HCT116 (cell line): ENCODE measurements at regions not wholly inside any gene's neighbourhood (a gene's known extent, or its start where the extent isn't known, plus 50 kb on each side); places are given as distances from the start of the nearest gene placed in this dataset.

Source experiments
- ATAC-seq: fragments of 200-7000 bp; cut with Tn5 transposase; 2 replicates; pipeline ENCODE4 v1.9.1; 2020; ENCODE audit warnings: mild to moderate bottlenecking, moderate library complexity
- BruUV-seq: library from RNA; stranded (reverse); fragments of 400-500 nt; replicated peaks from 2 replicates; lab custom pipeline; 2021; lab: Mats Ljungman, UMichigan
- CTCF ChIA-PET: fragments of 300-600 bp; sonication (Branson Sonifier 250); formaldehyde crosslinking; loops from one replicate; lab custom pipeline; 2021; ENCODE audit warnings: antibody characterized with exemption; lab: Charles Lee
- POLR2A ChIA-PET: fragments of 300-600, 350-600 bp; sonication (Branson Sonifier 250); formaldehyde crosslinking; loops from one replicate; lab custom pipeline; 2021; ENCODE audit warnings: antibody characterized with exemption; lab: Charles Lee
- RAD21 ChIA-PET, 2 experiments: fragments of 300-600 bp; sonication (Branson Sonifier 250); formaldehyde crosslinking; loops; one replicate each; lab custom pipeline; 2023; ENCODE audit warnings: low total read pairs in 2 of 2; ENCODE audit not compliant: uncharacterized antibody in 2 of 2, unreplicated experiment in 2 of 2, low non-redundant PET in 1 of 2; lab: Charles Lee
- DNase-seq: peaks from one replicate; pipeline ENCODE4 v3.0.0-alpha.2; 2010; ENCODE audit warnings: low read depth, low spot score
- H2AFZ ChIP-seq: fragments of 200-600 bp; shearing (Covaris generic), sonication (generic); 2 replicates; pipeline ENCODE4 v1.6.1; 2017; ENCODE audit warnings: low read depth, mixed run types, mixed read lengths, antibody characterized with exemption, low read length; ENCODE audit not compliant: poor library complexity, severe bottlenecking
- H3K27ac ChIP-seq: 2 replicates; pipeline ENCODE4 v1.5.1; 2012; ENCODE audit warnings: low read depth, low read length
- H3K27me3 ChIP-seq: fragments of 200-600 bp; sonication (generic); 2 replicates; pipeline ENCODE4 v1.6.1; 2016; ENCODE audit warnings: mixed run types, low read length, mixed read lengths; ENCODE audit not compliant: insufficient read depth
- H3K36me3 ChIP-seq, 2 experiments: fragments of 200-500 bp in 1 of 2; fragments of 200-600 bp in 1 of 2; sonication (Bioruptor generic) in 1 of 2; sonication (generic) in 1 of 2; 2 replicates each; pipeline versions ENCODE4 v1.5.1 to v1.6.1; 2014 to 2016; ENCODE audit warnings: low read length in 2 of 2, inconsistent platforms in 1 of 2, mixed read lengths in 1 of 2, mixed run types in 1 of 2; ENCODE audit not compliant: insufficient read depth in 2 of 2, control insufficient read depth in 1 of 2
- H3K4me1 ChIP-seq, 2 experiments: fragments of 200-600 bp in 1 of 2; sonication (generic) in 1 of 2; 2 replicates each; pipeline versions ENCODE4 v1.5.1 to v1.6.1; 2012 to 2017; ENCODE audit warnings: low read length in 2 of 2, inconsistent platforms in 1 of 2, mild to moderate bottlenecking in 1 of 2, mixed read lengths in 1 of 2, mixed run types in 1 of 2, moderate library complexity in 1 of 2; ENCODE audit not compliant: insufficient read depth in 2 of 2, control insufficient read depth in 1 of 2
- H3K4me2 ChIP-seq: fragments of 200-600 bp; sonication (generic); 2 replicates; pipeline ENCODE4 v1.6.1; 2017; ENCODE audit warnings: mixed run types, low read length, mixed read lengths
- H3K4me3 ChIP-seq, 2 experiments: fragments of 200-600 bp in 1 of 2; sonication (generic) in 1 of 2; replicated peaks in 1 of 2; 2 replicates each; pipeline ENCODE4 v1.5.1; 2011 to 2016; ENCODE audit warnings: low read length in 2 of 2, control low read depth in 1 of 2, low read depth in 1 of 2, mild to moderate bottlenecking in 1 of 2, mixed read lengths in 1 of 2, mixed run types in 1 of 2
- H3K79me2 ChIP-seq: fragments of 200-600 bp; sonication (generic); 2 replicates; pipeline ENCODE4 v1.6.1; 2017; ENCODE audit warnings: mild to moderate bottlenecking, mixed run types, low read length, moderate library complexity, mixed read lengths; ENCODE audit not compliant: insufficient read depth
- H3K9ac ChIP-seq: fragments of 200-600 bp; sonication (generic); 2 replicates; pipeline ENCODE4 v1.6.1; 2016; ENCODE audit warnings: low read length, mixed read lengths
- H3K9me2 ChIP-seq: fragments of 200-600 bp; sonication (generic), shearing (Covaris generic); 2 replicates; pipeline ENCODE4 v1.6.1; 2017; ENCODE audit warnings: mixed run types, mild to moderate bottlenecking, moderate library complexity; ENCODE audit not compliant: insufficient read depth
- H3K9me3 ChIP-seq, 2 experiments: fragments of 200-500 bp in 1 of 2; fragments of 200-600 bp in 1 of 2; sonication (Bioruptor generic) in 1 of 2; sonication (generic) in 1 of 2; 2 replicates each; pipeline ENCODE4 v1.6.1; 2014 to 2017; ENCODE audit warnings: low read length in 2 of 2, mixed read lengths in 2 of 2, inconsistent platforms in 1 of 2, low read depth in 1 of 2, mild to moderate bottlenecking in 1 of 2, mixed run types in 1 of 2, moderate library complexity in 1 of 2; ENCODE audit not compliant: control insufficient read depth in 1 of 2, insufficient read depth in 1 of 2
- H4K20me1 ChIP-seq: fragments of 200-600 bp; sonication (generic), shearing (Covaris generic); 2 replicates; pipeline ENCODE4 v1.6.1; 2017; ENCODE audit warnings: mixed run types, mild to moderate bottlenecking, moderate library complexity; ENCODE audit not compliant: insufficient read depth
- CEBPB ChIP-seq: IDR thresholded peaks from 2 replicates; pipeline ENCODE4 v1.6.1; 2012; ENCODE audit warnings: low read depth
- EGR1 ChIP-seq: IDR thresholded peaks from 2 replicates; pipeline ENCODE4 v1.6.1; 2012; ENCODE audit warnings: low read depth
- ELF1 ChIP-seq: IDR thresholded peaks from 2 replicates; pipeline ENCODE4 v1.6.1; 2012; ENCODE audit warnings: low read depth, borderline replicate concordance
- EZH2phosphoT487 ChIP-seq: fragments of 200-600 bp; IDR thresholded peaks from 2 replicates; pipeline ENCODE4 v1.6.1; 2018; ENCODE audit warnings: antibody characterized with exemption, borderline replicate concordance
- FOSL1 ChIP-seq: IDR thresholded peaks from 2 replicates; pipeline ENCODE4 v1.6.1; 2012; ENCODE audit warnings: low read depth
- JUND ChIP-seq: IDR thresholded peaks from 2 replicates; pipeline ENCODE4 v1.6.1; 2012
- POLR2A ChIP-seq: IDR thresholded peaks from 2 replicates; pipeline ENCODE4 v1.7.0; 2011; ENCODE audit warnings: borderline replicate concordance; ENCODE audit not compliant: insufficient read depth, insufficient read length; ENCODE audit errors: extremely low read depth
- POLR2AphosphoS5 ChIP-seq: IDR thresholded peaks from 2 replicates; pipeline ENCODE4 v1.6.1; 2011; ENCODE audit warnings: mild to moderate bottlenecking, low read depth, low read length, moderate library complexity
- ZFX ChIP-seq: fragments of 450-650 bp; IDR thresholded peaks from 2 replicates; pipeline ENCODE4 v1.6.1; 2017
- ZNF274 ChIP-seq: fragments of 200-500 bp; sonication (Bioruptor generic); IDR thresholded peaks from 2 replicates; pipeline ENCODE4 v1.6.1; 2014; ENCODE audit warnings: mild to moderate bottlenecking, low read depth, low read length, inconsistent platforms
- intact Hi-C: fragments of 100-400 bp; cut with micrococcal nuclease; formaldehyde crosslinking; loops from 2 replicates; pipeline ENCODE4 v1.10.0; 2022
- TF ChIP-seq, protein P1 (sequence below): IDR thresholded peaks from 2 replicates; pipeline ENCODE4 v1.6.1; 2012; ENCODE audit warnings: low read depth

DNA sequence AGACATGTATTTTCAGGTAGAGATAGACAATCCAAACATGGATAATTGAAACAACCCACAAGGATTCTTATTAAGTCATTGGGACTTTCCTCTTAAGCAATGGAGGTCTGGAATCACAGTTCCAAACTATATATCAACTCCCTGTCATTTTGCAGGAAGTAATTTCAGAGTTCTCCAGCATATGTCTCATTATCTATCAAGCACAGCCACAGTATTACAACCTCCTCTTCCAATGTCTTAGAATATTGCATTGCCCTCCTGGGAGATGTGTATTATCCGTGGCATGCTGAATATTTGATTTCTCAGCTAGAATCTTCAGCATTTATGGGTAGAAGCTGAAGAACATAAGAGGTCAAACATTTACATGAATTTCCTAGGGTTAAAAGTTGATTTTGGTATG is 1255.8 kb downstream of the SORCS1 start (continued):
- TF ChIP-seq, protein P1, sequence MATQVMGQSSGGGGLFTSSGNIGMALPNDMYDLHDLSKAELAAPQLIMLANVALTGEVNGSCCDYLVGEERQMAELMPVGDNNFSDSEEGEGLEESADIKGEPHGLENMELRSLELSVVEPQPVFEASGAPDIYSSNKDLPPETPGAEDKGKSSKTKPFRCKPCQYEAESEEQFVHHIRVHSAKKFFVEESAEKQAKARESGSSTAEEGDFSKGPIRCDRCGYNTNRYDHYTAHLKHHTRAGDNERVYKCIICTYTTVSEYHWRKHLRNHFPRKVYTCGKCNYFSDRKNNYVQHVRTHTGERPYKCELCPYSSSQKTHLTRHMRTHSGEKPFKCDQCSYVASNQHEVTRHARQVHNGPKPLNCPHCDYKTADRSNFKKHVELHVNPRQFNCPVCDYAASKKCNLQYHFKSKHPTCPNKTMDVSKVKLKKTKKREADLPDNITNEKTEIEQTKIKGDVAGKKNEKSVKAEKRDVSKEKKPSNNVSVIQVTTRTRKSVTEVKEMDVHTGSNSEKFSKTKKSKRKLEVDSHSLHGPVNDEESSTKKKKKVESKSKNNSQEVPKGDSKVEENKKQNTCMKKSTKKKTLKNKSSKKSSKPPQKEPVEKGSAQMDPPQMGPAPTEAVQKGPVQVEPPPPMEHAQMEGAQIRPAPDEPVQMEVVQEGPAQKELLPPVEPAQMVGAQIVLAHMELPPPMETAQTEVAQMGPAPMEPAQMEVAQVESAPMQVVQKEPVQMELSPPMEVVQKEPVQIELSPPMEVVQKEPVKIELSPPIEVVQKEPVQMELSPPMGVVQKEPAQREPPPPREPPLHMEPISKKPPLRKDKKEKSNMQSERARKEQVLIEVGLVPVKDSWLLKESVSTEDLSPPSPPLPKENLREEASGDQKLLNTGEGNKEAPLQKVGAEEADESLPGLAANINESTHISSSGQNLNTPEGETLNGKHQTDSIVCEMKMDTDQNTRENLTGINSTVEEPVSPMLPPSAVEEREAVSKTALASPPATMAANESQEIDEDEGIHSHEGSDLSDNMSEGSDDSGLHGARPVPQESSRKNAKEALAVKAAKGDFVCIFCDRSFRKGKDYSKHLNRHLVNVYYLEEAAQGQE = no peak
- TF ChIP-seq CEBPB (no peak), FOSL1 (no peak), ELF1 (no peak)

DNA sequence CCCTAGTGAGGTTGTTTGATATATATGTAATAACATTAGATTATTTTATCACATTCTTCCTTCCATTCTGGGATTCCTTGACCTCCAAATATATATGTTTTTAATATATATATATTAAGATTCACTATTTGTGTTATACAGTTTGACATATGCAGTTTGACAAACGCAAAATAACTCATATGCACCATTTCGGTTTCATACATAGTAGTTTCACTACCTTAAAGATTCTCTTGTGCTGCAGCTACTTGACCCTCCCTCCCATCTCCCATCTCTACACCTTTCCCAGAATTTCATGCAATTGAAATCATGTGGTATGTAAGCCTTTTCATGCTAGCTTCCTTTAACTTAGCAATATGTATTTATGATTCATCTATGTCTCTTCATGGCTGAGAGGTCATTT is 1244.4 kb downstream of the SORCS3 start:
- intact Hi-C loops = no loop called here
- CTCF ChIA-PET = no interaction called here
- Histone ChIP-seq H2AFZ (no peak overlapping the region), H4K20me1 (no peaks in the 10 kb centered on the region), H3K27ac (no peak overlapping the region), H3K36me3 (no peaks in the 10 kb centered on the region; a peak in 1 of 4 replicates), H3K9me2 (no peaks in the 10 kb centered on the region), H3K9me3 (peaks cover 7 to 35% of the 10 kb centered on the region in 2 experiments; a peak in 3 of 4 replicates), H3K4me3 (no peak overlapping the region), H3K4me2 (no peak overlapping the region), H3K79me2 (no peaks in the 10 kb centered on the region), H3K4me1 (no peaks in the 10 kb centered on the region), H3K27me3 (no peaks in the 10 kb centered on the region)
- POLR2A ChIA-PET = no interaction called here
- no peak for ATAC-seq
- no peak for DNase-seq
- TF ChIP-seq POLR2AphosphoS5 (no peak), CEBPB (no peak), ZFX (no peak), JUND (no peak), EGR1 (no peak), POLR2A (no peak), FOSL1 (no peak), EZH2phosphoT487 (no peak), ZNF274 (no peak)
- TF ChIP-seq, all 23 proteins: peak for 0
- BruUV-seq = no TSS peak
- RAD21 ChIA-PET = no interaction called here
- H3K9ac ChIP-seq = no peak overlapping the region
